Activated CD8-positive, alpha-beta memory T cell treated with anti-CD3 and anti-CD28 coated beads, Interleukin-2, amount 50 U/mL, for 24 hours (primary cell): ENCODE measurements at regions not wholly inside any gene's neighbourhood (a gene's known extent, or its start where the extent isn't known, plus 50 kb on each side); places are given as distances from the start of the nearest gene placed in this dataset.

Experiments used
- DNase-seq: peaks from one replicate; pipeline ENCODE4 v3.0.0-alpha.2; 2020; ENCODE audit errors: extremely low read depth

- no peak for DNase-seq
Measured at GRCh38 chr21:17003258-17003615, 509.6 kb upstream of the CXADR start.

GRCh38 chr21:17003763-17004373 lies 509.0 kb upstream of the CXADR start:
- no peak for DNase-seq

GRCh38 chr21:17032141-17032655 lies 480.6 kb upstream of the CXADR start:
- DNase-seq = no peak

GRCh38 chr21:17044696-17045095 lies 468.1 kb upstream of the CXADR start:
- DNase-seq = no peak

- no peak for DNase-seq
Measured at GRCh38 chr21:17045214-17045853, 467.5 kb upstream of the CXADR start.

GRCh38 chr21:17048974-17049373 lies 463.9 kb upstream of the CXADR start:
- no peak for DNase-seq

GRCh38 chr21:17050156-17050555 lies 462.7 kb upstream of the CXADR start:
- no peak for DNase-seq

GRCh38 chr21:17050646-17051045 lies 462.2 kb upstream of the CXADR start:
- no peak for DNase-seq

- no peak for DNase-seq
Measured at GRCh38 chr21:17051054-17051453, 461.8 kb upstream of the CXADR start.

- no peak for DNase-seq
Measured at GRCh38 chr21:17053321-17053720, 459.5 kb upstream of the CXADR start.

GRCh38 chr21:17059936-17060335 lies 452.9 kb upstream of the CXADR start:
- no peak for DNase-seq

- no peak for DNase-seq
Measured at GRCh38 chr21:17066006-17066405, 446.8 kb upstream of the CXADR start.

GRCh38 chr21:17071093-17071492 lies 441.8 kb upstream of the CXADR start:
- DNase-seq = no peak

- DNase-seq = no peak
Measured at GRCh38 chr21:17081193-17081592, 431.6 kb upstream of the CXADR start.

- no peak for DNase-seq
Measured at GRCh38 chr21:17082843-17083483, 429.9 kb upstream of the CXADR start.

- DNase-seq = no peak
Measured at GRCh38 chr21:17085707-17086106, 427.1 kb upstream of the CXADR start.

- DNase-seq = no peak
Measured at GRCh38 chr21:17088500-17088899, 424.3 kb upstream of the CXADR start.

GRCh38 chr21:17089091-17089491 lies 423.8 kb upstream of the CXADR start:
- no peak for DNase-seq

GRCh38 chr21:17101696-17102095 lies 411.1 kb upstream of the CXADR start:
- DNase-seq = no peak

- no peak for DNase-seq
Measured at GRCh38 chr21:17105932-17106331, 406.9 kb upstream of the CXADR start.

GRCh38 chr21:17114045-17114444 lies 398.8 kb upstream of the CXADR start:
- DNase-seq = no peak

GRCh38 chr21:17118638-17119384 lies 394.0 kb upstream of the CXADR start:
- DNase-seq = no peak
